ENCODE measurements at regions not wholly inside any gene's neighbourhood (a gene's known extent, or its start where the extent isn't known, plus 50 kb on each side); places are given as distances from the start of the nearest gene placed in this dataset.

DNA sequence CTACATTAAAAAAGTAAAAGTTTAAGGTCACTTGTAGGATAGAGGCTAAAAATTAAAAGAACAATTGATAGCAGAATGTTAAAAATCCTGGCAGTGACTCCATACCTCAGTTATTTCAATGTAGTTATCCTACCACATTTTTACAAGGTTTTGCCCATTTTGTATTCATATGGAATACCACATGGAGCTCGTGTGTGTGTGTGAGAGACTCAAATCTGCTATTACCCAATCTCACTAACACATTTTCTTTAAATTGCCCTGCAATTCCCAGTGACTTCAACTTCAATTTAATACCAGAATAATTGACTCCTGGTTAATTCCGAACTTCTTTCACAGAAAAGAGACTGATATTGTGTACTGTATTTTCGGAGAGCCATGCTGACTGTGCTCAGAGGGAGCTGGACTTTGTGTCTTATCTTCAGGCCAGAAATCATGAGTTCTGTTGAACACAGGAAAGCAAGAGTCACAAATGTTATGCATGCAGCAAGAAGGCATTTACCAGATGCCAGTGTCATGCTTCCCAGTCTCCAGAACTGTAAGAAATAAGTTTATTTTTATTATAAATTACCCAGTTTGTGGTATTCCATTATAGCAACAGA, 529.0 kb upstream of the NECTIN3 start:
- no peak for DNase-seq (ENCODE audit: low read depth, low spot score)
- no peaks in the 10 kb centered on the region for H3K27me3 ChIP-seq (ENCODE audit: control insufficient read depth, insufficient read depth, low read length)

DNA sequence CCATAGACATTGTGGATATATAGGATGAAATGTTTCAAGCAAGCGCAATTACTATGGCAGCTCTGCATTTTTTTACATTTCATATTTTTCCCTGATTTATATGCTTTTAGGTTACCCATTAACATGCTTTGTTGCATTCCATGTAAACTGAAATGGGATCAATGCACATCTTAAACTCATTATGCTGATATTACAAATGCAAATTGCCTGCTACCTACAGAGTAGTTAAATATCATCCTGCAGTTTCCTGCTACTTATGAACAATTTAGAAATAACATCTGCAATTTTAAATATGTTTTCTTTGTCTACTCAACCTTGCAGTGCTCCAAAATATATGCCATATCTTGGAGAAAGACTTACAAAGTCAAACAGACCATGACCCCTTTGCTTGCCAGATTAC, 526.9 kb upstream of the NECTIN3 start:
- POLR2A ChIA-PET: no interaction called here
- DNase-seq (ENCODE audit: low read depth, low spot score): no peak
- CTCF ChIA-PET: no interaction called here
- H3K27me3 ChIP-seq (ENCODE audit: control insufficient read depth, insufficient read depth, low read length): no peaks in the 10 kb centered on the region
- TF ChIP-seq, protein P1, sequence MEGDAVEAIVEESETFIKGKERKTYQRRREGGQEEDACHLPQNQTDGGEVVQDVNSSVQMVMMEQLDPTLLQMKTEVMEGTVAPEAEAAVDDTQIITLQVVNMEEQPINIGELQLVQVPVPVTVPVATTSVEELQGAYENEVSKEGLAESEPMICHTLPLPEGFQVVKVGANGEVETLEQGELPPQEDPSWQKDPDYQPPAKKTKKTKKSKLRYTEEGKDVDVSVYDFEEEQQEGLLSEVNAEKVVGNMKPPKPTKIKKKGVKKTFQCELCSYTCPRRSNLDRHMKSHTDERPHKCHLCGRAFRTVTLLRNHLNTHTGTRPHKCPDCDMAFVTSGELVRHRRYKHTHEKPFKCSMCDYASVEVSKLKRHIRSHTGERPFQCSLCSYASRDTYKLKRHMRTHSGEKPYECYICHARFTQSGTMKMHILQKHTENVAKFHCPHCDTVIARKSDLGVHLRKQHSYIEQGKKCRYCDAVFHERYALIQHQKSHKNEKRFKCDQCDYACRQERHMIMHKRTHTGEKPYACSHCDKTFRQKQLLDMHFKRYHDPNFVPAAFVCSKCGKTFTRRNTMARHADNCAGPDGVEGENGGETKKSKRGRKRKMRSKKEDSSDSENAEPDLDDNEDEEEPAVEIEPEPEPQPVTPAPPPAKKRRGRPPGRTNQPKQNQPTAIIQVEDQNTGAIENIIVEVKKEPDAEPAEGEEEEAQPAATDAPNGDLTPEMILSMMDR (IDR thresholded peaks at IDR 0.05; ENCODE audit: low read depth, low read length): no peak
- H3K4me3 ChIP-seq (ENCODE audit: low read depth, low read length): no peak overlapping the region
- H3K27ac ChIP-seq (ENCODE audit: low read depth, low read length): no peak overlapping the region
- no peaks in the 10 kb centered on the region for H3K9me3 ChIP-seq (ENCODE audit: control insufficient read depth, insufficient read depth, low read length)

More for the DNA sequence above, 529.0 kb upstream of the NECTIN3 start:
- TF ChIP-seq, protein P1 (IDR thresholded peaks at IDR 0.05; ENCODE audit: low read depth, low read length): no peak
- POLR2A ChIA-PET: no interaction called here
- H3K27ac ChIP-seq (ENCODE audit: low read depth, low read length): no peak overlapping the region
- H3K9me3 ChIP-seq (ENCODE audit: control insufficient read depth, insufficient read depth, low read length): no peaks in the 10 kb centered on the region
- CTCF ChIA-PET: no interaction called here
- no peak overlapping the region for H3K4me3 ChIP-seq (ENCODE audit: low read depth, low read length)

DNA sequence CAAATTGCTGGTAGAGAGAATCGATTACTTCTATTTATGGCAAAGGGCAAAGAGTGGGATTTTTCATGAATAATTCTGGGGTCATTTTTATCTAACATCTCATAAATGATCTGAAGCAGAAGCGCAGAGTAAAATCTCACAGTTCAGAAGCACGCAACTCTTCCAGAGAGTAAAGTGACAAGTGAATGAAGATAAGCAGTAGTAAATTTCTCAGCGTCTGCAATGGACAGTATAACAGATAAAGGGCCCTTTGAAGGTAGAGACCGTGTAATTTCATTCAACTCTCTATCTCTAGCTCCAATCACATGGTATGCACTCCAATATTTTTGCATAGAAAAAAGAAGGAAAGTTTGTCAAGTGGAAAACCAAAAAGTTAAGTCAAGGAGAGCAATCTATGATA, 521.1 kb upstream of the NECTIN3 start:
- TF ChIP-seq, protein P1 (IDR thresholded peaks at IDR 0.05; ENCODE audit: low read depth, low read length): no peak
- no peaks in the 10 kb centered on the region for H3K9me3 ChIP-seq (ENCODE audit: control insufficient read depth, insufficient read depth, low read length)
- CTCF ChIA-PET: no interaction called here

DNA sequence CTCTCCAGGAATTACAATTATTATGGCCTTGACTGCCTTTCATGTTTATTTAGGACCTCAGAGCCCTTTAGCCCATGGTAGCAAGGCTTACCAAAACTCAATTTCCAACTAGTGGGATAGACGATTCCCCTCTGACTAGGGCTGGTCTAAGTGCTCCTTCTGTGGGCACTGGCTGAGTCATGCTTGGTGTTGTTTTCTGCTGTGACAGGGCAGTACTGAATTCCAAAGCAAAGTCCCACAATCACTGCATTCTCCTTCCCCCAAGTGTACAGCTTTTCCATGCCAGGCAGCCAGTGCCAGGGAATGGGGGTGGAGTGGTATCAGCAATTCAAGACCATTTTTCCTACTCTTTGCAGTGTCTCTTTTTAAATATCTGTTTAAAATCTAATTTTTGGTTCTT, 509.0 kb upstream of the NECTIN3 start:
- POLR2A ChIA-PET: no interaction called here
- DNase-seq (ENCODE audit: low read depth, low spot score): no peak
- Histone ChIP-seq H3K27ac (ENCODE audit: low read depth, low read length) (no peak overlapping the region), H3K27me3 (ENCODE audit: control insufficient read depth, insufficient read depth, low read length) (no peaks in the 10 kb centered on the region), H3K4me3 (ENCODE audit: low read depth, low read length) (no peak overlapping the region), H3K9me3 (ENCODE audit: control insufficient read depth, insufficient read depth, low read length) (peaks cover 3% of the 10 kb centered on the region)
- CTCF ChIA-PET: no interaction called here
- TF ChIP-seq, protein P1 (IDR thresholded peaks at IDR 0.05; ENCODE audit: low read depth, low read length): no peak

More for the DNA sequence above, 521.1 kb upstream of the NECTIN3 start:
- Histone ChIP-seq H3K4me3 (ENCODE audit: low read depth, low read length) (no peak overlapping the region), H3K27me3 (ENCODE audit: control insufficient read depth, insufficient read depth, low read length) (no peaks in the 10 kb centered on the region), H3K27ac (ENCODE audit: low read depth, low read length) (no peak overlapping the region)
- POLR2A ChIA-PET: no interaction called here
- no peak for DNase-seq (ENCODE audit: low read depth, low spot score)

DNA sequence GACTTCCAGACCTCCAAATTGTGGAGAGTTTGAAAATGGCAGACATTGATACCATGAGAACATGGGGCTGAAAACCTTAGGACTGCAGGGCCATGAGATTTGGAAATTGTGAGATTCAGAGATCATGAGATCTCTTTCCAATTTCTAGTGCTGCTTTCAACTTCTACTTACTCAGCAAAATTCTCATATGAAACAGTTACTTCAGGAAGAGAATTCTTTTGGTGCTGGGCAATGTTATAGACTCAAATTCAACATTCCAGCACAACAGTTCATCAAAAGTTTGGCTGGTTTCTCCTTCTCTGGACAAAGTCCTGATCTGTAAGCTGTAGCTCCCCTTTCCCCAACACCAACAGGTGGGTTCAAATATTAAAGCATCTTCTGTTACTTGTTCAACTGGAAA, 506.9 kb upstream of the NECTIN3 start:
- Histone ChIP-seq H3K9me3 (ENCODE audit: control insufficient read depth, insufficient read depth, low read length) (peaks cover 3% of the 10 kb centered on the region; the same call in 1 of the 2 replicates), H3K4me3 (ENCODE audit: low read depth, low read length) (no peak overlapping the region), H3K27me3 (ENCODE audit: control insufficient read depth, insufficient read depth, low read length) (no peaks in the 10 kb centered on the region), H3K27ac (ENCODE audit: low read depth, low read length) (no peak overlapping the region)
- POLR2A ChIA-PET: no interaction called here
- TF ChIP-seq, protein P1 (IDR thresholded peaks at IDR 0.05; ENCODE audit: low read depth, low read length): no peak
- CTCF ChIA-PET: interaction anchor here (1.6 kb wide), 1 partner anchor 516 kb away, joined by 4 read pairs; no protein-coding TSS in a partner anchor
- DNase-seq (ENCODE audit: low read depth, low spot score): no peak

Data from AG04450 (cell line).